ENCODE measurements at regions not wholly inside any gene's neighbourhood (a gene's known extent, or its start where the extent isn't known, plus 50 kb on each side); places are given as distances from the start of the nearest gene placed in this dataset.
"Not testable (repeated sequence)": the region's sequence is repeated elsewhere in the genome, so short reads cannot be mapped to it uniquely, and the experiment has no call there.

DNA sequence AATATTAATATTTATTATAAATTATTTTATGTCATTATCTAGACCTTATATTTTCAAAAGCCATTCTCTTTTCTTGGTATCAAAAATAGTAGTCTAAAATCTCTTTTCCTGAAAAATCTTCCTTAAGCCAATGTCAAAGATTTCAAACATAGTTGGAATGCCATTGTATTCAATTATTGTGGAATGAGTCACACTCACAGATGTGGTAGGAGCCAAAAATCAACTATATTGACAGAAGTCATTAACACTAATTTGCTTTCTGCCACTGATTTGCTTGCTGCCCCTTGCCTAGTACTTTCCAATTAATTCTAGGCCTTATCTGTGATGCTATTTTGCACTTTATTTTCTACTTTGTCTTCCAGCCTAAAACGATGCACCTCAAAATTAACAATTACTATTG, 1326.3 kb upstream of the GJE1 start:
- DNase-seq, result no peak

DNA sequence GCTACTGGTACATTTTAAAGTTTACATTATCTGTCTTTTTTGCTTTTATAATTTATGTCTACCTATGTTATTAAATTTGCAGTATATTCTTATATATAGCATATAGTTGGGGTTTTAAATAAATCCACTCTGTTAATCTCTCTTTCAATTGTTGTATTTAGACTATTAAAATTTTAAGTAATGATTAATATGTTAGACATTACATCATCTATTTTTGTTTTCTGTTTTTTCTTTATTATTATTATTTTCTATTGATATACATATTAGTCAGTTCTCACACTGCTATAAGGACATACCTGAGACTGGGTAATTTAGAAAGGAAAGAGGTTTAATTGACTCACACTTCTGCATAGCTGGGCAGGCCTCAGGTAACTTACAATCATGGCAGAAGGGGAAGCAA, 1338.2 kb upstream of the GJE1 start:
- DNase-seq, result no peak

DNA sequence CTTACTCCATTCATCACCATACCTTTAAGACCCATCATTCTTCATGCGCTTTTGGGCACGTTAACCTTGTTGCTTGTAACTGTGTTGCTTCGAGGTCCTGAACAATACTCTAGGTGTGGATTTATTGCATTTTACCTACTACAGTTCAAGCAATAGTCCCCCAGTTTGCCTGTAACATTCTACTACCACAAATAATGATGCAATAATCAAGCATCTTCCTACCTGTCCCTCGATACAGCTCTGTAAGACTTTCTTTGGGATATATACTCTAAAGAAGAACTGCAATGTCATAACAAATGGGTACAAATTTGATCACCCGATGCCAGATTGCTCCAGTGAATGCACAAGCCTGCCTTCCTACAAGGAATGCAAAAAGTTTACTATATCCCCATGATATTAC, 1342.6 kb upstream of the GJE1 start:
- no peak for DNase-seq

DNA sequence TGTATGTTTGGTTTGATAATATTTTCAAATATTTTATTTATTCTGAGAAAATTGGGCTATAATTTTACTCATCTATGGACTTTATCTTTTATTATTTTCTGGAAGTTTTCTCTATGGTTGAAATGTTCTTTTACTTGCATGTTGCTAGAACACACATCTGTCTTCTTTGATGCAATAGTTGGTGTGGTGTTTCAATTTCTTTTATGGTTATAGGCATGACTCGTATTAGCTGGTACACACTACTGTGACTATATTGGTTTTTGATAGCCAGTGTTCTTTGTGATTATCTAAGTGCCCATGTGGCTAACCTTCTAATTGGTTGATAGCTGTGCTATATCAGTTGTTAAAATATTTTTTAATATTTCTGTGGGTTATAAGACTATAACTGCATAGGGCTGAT, 1343.3 kb upstream of the GJE1 start:
- DNase-seq, result no peak

DNA sequence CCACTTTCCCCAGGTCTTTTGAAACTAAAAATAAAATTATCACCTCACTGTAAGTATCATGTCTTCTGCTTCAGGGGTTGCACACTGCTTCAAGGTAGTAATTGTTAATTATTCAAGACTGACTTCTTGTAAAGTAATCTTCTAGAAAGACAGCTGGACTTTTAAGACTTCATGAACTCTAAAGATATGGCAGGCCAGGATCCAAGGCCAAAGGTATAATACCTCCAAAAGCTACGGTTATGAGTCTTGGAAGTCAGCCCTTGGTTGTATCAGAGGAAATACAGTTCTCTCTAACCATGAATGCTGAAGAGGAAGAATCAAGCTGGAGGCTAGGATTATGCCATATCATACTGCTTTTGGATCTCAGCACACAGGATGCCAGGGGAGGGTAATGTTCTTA, 1346.8 kb upstream of the GJE1 start:
- no peak for DNase-seq

DNA sequence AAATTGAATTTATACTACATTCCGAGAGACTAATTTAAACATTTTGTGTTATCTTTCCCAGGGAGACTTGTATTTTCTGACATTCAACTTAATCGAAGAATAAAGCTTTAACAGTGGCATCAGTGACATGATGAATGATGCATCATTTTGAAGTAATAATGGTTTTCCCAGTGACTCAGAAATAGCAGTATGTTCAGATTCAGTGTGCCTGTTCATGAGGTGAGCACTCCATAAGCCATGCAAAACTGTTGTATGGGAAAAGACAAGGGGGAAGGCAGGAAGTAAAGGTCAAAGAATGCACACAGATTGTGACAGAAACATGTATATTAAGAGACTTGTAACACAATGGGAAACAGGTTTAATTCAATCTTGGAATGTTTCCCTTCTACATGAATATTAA, 1348.2 kb upstream of the GJE1 start:
- DNase-seq, result no peak

DNA sequence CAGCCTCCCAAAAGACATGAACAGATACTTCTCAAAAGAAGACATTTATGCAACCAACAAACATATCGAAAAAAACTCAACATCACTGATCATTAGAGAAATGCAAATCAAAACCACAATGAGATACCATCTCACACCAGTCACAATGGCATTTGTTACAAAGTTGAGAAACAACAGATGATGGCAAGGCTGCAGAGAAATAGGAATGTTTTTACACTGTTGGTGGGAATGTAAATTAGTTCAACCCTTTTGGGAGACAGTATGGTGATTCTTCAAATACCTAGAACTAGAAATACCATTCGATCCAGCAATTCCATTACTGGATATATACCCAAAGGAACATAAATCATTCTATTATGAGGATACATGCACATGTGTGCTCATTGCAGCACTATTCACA, 1349.2 kb upstream of the GJE1 start:
- DNase-seq, result not testable (repeated sequence)

DNA sequence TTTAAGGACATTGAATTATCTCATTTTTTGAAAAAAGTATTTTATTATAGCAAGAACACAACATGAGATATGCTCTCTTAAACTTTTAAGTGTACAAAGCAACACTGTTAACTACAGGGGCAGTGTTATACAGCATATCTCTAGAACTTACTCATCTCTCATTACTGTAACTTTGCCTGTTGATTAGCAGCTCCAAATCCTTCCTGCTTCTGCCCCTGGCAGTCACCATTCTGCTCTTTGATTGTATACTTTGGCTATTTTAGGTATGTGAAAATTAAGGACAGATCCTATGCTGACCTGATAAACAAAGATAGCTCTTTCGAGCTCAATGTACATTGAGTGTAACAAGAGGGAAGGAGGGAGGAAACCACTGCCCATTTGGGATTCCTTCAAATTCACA, 1349.8 kb upstream of the GJE1 start:
- DNase-seq, result no peak

DNA sequence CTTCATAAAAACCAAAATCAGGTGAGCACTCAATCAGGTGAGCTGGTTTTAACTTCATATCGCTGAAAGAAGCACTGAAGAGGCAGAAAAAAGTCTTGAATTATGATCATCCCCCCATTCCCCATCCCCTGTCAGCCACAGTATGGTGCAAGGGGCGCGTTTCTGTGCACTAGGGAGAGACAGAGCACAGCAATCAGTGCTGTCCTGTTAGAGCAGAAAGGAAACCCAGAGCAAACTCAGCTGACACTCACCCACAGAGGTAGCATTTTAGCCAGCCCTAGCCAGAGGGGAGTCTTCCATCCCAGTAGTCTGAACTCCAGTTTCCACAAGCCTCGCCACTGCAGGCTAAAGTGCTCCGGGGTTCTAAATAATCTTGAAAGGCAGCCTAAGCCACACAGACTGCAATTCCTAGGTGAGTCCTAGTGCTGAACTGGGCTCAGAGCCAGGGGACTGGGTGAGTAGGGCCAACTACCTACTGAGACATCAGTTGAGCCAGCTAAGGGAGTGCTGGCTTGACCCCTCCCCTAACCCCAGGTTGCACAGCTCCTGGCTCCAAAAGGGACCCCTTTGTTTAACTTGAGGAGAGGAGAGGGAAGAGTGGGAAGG, 1352.6 kb upstream of the GJE1 start:
- DNase-seq, result no peak

DNA sequence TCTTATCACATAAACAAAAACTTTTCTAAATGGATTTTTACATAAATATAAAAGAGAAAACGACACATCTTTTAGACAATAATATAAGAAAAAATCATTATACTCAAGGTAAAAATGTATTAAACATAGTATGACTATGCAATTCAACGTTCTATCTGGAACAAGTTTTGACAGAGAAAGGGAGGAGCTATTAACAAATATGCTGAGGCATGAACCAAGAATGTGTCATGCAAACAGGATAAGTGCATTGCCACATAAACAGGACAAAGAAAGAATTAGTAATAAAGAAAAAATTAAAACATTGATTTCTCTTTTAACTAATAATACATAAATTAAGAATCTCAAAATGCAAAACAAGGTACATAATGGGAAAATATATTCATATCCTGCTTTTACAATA, 1353.4 kb upstream of the GJE1 start:
- DNase-seq, result no peak

DNA sequence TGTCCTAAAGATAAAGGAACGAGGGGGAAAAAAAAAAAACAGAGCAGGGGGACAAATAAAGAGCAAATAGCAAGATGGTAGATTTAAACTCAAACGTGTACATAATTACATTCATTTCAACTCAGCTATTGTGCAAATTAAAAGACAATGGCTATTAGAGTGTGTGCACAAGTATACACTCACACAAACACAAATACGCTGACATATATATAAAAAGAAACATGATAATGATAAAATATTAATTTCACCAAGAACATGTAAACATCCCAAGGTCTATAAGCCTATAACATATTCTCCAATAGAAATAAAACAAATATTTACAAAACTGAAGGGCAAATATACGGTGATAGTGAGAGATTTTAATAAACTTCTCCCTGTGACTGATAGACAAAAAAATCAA, 1354.9 kb upstream of the GJE1 start:
- no peak for DNase-seq

DNA sequence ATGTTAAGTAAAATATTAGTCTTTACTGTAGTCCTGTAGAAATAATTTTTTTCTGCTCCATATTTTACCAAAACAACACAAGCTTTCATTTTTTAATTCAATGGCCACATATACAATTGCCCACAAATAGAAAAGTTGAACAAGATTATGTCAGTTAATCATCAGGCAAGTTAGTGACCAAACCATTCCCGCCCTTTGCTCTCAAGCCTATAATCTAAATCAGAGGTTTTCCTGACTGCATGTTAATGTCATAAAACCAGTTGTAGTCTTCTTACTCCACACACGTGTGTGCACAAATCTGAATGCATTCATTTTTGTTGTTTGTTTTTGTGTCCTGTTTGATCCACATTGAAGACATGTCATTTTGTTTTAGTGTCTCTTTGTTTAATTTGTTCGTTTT, 1357.7 kb upstream of the GJE1 start:
- no peak for DNase-seq

DNA sequence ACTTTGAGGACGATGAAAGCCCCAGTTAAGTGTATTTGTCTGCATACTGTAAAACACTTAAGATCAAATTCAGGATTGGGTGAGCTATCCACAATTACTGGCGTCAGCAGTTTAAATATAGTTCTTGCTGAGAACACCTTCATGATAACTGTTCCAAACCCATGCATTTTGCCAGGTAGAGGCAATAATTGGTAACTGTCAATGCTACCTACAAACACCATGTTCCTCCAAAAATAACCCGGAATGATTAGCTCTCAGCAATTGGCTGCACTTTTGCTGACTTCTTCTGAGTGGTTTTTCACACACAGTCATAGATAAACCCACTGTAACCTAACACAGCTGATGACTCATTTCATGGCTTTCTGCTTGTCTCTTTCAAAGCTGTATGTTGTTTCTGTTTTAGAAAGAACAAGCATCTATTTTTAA, 1358.6 kb upstream of the GJE1 start:
- no peak for DNase-seq

DNA sequence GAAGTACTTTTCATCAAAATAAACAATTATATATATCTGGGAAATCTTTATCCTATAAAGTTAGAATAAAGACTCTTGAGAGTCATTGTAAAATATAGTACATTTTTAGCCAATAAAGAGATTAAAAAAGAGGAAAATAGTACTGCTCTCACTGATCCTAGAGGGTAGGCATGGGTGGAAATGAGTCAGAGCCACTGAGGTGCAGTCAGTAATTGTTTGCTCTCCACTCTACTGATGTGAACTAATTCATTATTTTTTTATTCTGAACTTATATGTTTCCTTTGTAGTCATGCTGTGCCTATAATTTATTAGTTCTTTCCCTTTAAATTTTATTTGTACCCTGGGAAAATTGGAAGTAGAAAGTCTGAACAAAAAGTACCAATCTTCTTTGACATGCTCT, 1359.4 kb upstream of the GJE1 start:
- no peak for DNase-seq

DNA sequence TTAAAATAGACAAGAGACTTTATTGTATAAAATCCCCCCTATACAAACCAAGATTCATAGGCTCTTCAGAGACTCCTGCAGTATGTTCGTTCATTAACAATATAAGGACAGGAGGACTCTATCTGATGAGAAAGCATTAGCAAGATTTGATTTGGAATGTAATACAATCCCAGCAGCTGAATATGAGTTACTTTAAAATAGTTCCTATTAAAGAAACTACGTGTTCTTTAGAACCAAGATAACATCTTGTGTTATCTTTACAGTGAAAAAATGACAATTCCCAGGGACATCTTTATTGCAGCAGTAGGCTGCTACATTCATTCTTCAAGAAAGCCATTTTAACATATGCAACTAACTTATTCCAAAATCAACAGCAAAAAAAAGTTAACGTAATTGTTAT, 1360.1 kb upstream of the GJE1 start:
- no peak for DNase-seq

DNA sequence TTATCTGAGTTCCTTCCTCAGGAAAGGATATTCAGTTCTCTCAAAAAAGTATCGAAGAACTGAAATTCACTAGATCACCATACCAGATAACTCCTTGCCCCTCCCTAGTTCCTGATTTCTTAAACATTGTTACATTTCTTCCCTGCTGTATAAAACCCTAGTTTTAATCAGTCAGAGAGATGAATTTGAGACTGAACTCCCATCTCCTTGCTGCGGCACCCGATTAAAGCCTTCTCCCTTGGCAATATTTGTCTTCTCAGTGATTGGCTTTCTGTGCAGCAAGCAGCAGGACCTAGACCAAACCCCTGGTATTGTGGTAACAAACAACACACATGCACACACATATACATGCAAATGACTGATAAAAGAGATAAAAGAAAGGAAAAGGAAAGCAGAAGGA, 1364.6 kb upstream of the GJE1 start:
- DNase-seq, result no peak

DNA sequence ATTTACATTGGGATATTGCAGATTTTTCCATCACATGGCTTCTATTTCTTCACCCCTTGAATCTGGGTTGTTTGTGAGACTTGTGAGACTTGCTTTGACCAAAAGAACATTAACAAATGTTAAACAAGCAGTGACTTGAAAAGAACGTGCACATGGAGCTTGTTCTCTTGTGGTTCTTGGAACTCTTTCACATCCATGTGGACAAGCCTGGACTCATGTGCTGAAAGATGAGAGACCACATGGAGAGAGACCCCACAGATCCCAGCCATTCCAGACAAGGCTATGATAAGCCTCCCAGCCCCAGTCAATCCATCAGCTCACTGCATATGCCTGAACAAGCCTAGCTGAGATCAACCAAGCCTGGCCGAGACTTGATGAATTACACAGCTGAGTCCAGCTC, 1365.7 kb upstream of the GJE1 start:
- no peak for DNase-seq

DNA sequence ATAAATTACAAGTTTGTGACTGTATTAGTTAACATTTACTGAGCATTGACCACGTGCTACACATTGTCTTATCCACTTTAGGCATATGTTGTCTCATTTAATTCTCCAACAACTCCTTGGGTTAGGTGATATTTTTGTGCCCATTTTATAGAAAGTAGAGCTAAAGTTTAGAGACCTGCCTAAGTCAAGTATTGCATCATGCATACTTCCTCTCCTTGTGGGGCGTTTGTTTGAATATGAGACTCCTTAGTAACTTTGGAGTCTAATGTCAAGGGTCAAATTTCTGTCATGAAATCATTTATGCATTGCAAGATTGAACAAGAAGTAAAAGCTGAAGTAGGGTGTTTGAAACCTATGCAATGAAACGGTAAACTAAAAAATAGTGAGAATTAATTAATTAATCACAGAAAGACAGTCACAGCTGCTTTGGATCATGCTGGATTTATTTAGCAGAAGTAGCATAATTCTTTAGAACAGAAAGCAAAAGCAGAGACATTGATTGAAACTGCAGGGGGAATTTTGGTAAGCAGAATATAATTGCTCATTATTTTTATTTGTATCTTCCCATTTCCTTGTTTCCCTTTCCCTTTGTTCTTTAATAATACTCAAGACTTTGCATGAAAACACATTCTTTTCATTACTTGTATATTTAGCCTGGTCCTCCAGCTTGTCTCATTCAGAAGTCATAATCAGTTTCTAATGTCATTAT, 1374.4 kb upstream of the GJE1 start:
- DNase-seq, result no peak

DNA sequence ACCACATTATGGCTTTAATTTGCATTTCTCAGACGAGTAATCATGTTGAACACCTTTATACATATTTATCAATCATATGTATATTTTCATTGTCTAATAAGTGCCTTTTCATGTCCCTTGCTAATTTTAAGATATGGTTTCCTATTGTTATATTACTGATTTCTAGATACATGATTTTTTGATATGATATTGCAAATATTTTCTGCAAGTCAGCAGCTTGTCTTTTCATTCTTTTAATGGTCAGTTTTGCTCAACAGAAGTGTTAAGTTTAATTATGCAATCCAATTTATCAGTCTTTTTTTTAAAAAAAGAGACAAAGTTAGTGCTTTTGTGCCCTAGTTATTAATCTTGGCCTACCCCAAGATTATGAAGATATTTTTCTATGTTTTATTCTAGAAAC, 1377.8 kb upstream of the CITED2 start:
- no peak for DNase-seq

DNA sequence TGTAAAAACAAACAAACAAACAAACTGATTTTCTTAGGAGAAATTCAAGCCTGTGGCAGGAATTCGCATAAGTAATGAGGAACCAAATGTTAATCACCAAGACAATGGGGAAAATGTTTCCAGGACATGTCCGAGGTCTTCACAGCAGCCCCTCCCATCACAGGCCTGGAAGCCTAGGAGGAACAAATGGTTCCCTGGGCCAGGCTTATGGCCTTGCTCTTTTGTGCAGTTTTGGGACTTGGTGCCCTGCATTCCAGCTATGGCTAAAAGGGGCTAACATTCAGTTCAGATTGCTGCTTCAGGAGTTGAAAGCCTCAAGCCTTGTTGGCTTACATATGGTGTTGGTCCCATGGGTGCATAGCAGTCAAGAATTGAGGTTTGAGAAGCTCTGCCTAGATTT, 1372.7 kb upstream of the CITED2 start:
- DNase-seq, result no peak

DNA sequence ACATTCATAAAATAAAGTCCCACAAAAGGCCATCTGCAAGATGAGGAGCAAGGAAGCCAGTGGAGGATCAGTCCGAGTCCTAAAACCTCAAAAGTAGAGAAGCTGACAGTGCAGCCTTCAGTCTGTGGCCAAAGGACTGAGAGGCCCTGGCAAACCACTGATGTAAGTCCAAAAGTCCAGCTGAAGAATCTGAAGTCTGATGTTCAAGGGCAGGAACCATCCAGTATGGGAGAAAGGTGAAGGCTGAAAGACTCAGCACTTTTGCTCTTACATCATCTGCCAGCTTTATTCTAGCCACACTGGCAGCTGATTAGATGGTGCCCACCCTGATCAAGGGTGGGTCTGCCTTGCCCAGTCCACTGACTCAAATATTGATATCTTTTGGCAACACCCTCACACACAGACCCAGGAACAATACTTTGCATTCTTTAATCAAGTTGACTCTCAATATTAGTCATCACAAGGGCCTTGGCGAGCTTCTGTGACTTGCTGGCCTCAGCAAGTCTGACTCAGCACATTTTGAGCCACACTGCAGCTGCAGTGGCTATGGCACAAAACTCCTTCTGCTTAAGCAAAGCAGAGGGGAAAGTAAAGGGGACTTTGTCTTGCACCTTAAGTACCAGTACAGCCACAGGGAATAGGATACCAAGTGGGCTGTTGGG, 1370.3 kb upstream of the CITED2 start:
- DNase-seq, result no peak

DNA sequence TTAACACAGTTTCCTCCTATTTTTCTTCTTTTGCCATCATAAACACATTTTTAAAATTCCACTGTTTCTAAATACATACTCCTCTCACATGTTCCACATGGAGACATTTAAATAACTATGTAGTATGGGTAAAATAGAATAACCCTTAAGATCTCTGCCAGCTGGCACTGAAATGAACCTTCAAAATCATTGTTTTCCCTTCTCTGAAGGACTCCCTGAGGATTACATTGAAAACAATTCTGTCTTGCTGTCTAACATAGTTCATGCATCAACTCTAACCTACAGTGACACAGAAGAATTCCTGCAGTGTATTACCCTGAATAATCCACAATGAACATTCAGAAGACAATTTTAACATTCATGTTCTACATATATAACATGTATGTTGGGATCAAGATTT, 1361.8 kb upstream of the CITED2 start:
- DNase-seq, result no peak

DNA sequence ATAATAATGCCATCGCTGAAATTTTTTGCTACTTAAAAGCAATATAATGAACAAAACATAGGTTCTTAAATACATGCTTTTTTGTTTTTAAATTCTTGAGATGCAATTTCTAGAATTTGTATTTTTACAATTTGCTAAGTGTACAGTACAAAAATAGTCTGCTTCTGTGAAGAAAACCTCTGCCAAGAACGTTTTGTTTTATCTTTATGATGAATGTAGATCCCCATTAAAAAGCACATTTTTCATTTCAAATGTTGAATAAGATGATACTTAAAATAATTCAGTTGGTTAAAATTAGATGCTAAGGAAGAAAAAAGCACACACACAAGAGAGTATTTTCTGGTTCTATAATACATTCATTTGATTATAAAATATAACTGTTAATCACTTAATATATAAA, 1358.5 kb upstream of the CITED2 start:
- DNase-seq, result no peak

DNA sequence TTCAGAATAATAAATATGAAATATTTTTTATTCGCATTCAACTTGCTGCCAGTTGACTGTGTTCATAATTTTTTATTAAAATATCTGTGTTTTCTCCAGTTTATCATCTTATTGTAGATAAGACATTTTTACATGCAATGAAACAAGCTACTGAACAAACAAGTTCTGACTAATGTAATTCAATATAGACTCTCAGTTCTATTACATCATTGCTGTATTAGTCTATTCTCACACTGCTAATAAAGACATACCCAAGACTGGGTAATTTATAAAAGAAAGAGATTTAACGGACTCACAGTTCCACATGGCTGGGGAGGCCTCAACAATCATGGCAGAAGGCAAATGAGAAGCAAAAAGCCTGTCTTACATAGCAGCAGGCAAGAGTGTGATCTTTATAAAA, 1357.7 kb upstream of the CITED2 start:
- no peak for DNase-seq

DNA sequence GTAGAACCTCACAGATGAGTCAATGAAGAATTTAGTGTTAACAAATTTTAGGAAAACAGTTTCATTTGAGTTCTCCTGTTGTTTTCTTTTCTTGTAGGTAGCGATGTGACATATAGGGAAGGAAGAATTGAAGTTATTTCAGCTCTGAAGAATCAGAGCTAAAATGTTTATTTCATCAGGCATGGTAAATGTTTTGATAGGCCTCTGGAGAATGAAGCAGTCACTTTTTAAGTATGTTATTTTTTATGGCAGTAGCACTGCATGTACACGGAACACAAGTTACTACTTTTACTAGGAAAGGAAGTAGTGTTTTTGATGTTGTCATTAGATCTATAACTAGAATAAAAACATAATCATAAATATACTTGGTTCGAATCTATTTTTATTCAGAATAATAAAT, 1357.3 kb upstream of the CITED2 start:
- no peak for DNase-seq

Measured in NCI-H1436 treated with DMSO at 0.1 percent for 48 hours (cell line).